K562 (cell line): ENCODE measurements at regions not wholly inside any gene's neighbourhood (a gene's known extent, or its start where the extent isn't known, plus 50 kb on each side); places are given as distances from the start of the nearest gene placed in this dataset.

ENCODE experiments used
- BRF1 ChIP-seq: IDR thresholded peaks from 3 replicates; pipeline ENCODE4 v1.6.1; 2011; ENCODE audit warnings: borderline replicate concordance, mild to moderate bottlenecking; ENCODE audit not compliant: insufficient read length; ENCODE audit errors: extremely low read depth
- HMGN3 ChIP-seq: IDR thresholded peaks from 2 replicates; pipeline ENCODE4 v1.6.1; 2011; ENCODE audit warnings: borderline replicate concordance, low read depth, mild to moderate bottlenecking, mixed read lengths, low read length; ENCODE audit not compliant: insufficient read length; ENCODE audit errors: extremely low read depth
- MXI1 ChIP-seq: IDR thresholded peaks from 2 replicates; pipeline ENCODE4 v1.6.1; 2011; ENCODE audit warnings: low read depth, mild to moderate bottlenecking, improper control_type of control experiment, low read length
- MYBL2 ChIP-seq, 2 experiments: fragments of 450-650 bp in 1 of 2; sonication (generic) in 1 of 2; formaldehyde crosslinking in 1 of 2; IDR thresholded peaks; 2 replicates each; pipeline versions ENCODE4 v1.6.1 to v1.8.1; 2017 to 2022; ENCODE audit warnings: borderline replicate concordance in 1 of 2, inconsistent platforms in 1 of 2, low read depth in 1 of 2, mild to moderate bottlenecking in 1 of 2, missing genetic modification reagents in 1 of 2, moderate library complexity in 1 of 2
- SMARCE1 ChIP-seq: fragments of 450-650 bp; IDR thresholded peaks from 2 replicates; pipeline ENCODE4 v1.7.1; 2016; ENCODE audit warnings: mild to moderate bottlenecking
- SRF ChIP-seq, 2 experiments: fragments of 250-450, 450-650 bp in 1 of 2; sonication (Bioruptor Pico) in 1 of 2; sonication (generic) in 1 of 2; formaldehyde crosslinking; IDR thresholded peaks; 2 replicates each; pipeline versions ENCODE4 v1.5.0 to v1.5.1; 2020 to 2022; ENCODE audit warnings: mild to moderate bottlenecking in 1 of 2, missing genetic modification reagents in 1 of 2
- TARDBP ChIP-seq: fragments of 450-650 bp; IDR thresholded peaks from 2 replicates; pipeline ENCODE4 v1.6.1; 2016
- ZNF766 ChIP-seq: fragments of 200-800 bp; sonication (Bioruptor generic); conservative IDR thresholded peaks from 2 replicates; pipeline ENCODE4 v1.6.1; 2016; ENCODE audit warnings: missing genetic modification characterization, missing compliant biosample characterization
- TF ChIP-seq, protein P1 (sequence below), 3 experiments: IDR thresholded peaks in 2 of 3; conservative IDR thresholded peaks in 1 of 3; 2 replicates each; pipeline ENCODE4 v1.5.1; 2011 to 2012; ENCODE audit warnings: low read length in 3 of 3, mild to moderate bottlenecking in 3 of 3, control low read depth in 2 of 3, improper control_type of control experiment in 1 of 3, inconsistent platforms in 1 of 3, low read depth in 1 of 3, mixed read lengths in 1 of 3, moderate library complexity in 1 of 3; ENCODE audit not compliant: insufficient read depth in 2 of 3

DNA sequence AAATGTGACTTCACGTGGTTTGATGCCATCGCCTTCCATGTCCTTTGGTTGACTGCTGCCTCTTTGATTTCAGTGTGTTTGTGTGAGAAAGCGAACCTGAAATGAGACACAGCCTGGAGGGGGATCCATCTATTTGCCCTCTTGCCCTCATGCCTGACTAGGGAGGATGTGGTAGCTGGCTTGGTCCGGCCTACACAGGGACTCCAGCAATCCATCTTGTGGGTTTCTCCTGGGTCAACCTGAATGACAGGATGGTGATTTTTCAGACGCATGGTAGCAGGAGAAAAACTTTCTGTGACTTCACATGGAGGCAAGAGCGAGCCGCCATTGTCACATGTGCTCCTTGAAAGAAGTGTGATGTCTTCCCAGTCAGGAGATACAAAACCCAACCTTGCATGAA, 117.9 kb upstream of the DNAH14 start:
- TF ChIP-seq, protein P1, sequence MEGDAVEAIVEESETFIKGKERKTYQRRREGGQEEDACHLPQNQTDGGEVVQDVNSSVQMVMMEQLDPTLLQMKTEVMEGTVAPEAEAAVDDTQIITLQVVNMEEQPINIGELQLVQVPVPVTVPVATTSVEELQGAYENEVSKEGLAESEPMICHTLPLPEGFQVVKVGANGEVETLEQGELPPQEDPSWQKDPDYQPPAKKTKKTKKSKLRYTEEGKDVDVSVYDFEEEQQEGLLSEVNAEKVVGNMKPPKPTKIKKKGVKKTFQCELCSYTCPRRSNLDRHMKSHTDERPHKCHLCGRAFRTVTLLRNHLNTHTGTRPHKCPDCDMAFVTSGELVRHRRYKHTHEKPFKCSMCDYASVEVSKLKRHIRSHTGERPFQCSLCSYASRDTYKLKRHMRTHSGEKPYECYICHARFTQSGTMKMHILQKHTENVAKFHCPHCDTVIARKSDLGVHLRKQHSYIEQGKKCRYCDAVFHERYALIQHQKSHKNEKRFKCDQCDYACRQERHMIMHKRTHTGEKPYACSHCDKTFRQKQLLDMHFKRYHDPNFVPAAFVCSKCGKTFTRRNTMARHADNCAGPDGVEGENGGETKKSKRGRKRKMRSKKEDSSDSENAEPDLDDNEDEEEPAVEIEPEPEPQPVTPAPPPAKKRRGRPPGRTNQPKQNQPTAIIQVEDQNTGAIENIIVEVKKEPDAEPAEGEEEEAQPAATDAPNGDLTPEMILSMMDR (IDR thresholded peaks at IDR 0.05 in 2 of 3, conservative IDR thresholded peaks at IDR 0.05 in 1 of 3; ENCODE audit: insufficient read depth in 2 of 3, low read depth in 1 of 3, low read length in 3 of 3) = no peak
- no peak for TF ChIP-seq MXI1
- TF ChIP-seq MYBL2 (IDR thresholded peaks at IDR 0.05; ENCODE audit: low read depth) = no peak
- TF ChIP-seq MYBL2 (CRISPR knock-in tag; IDR thresholded peaks at IDR 0.05; ENCODE audit: borderline replicate concordance) = no peak
- no peak for TF ChIP-seq HMGN3
- TF ChIP-seq ZNF766 (CRISPR knock-in tag) = no peak
- TF ChIP-seq SRF (CRISPR knock-in tag; IDR thresholded peaks at IDR 0.05) = no peak
- TF ChIP-seq SMARCE1 = no peak
- TF ChIP-seq BRF1 = no peak
- no peak for TF ChIP-seq TARDBP
